SHP77 (cell line): ENCODE measurements at regions not wholly inside any gene's neighbourhood (a gene's known extent, or its start where the extent isn't known, plus 50 kb on each side); places are given as distances from the start of the nearest gene placed in this dataset.

Experiments used
- DNase-seq, 2 experiments: peaks; one replicate each; lab custom pipeline; 2025; lab: John Stamatoyannopoulos, UW

DNA sequence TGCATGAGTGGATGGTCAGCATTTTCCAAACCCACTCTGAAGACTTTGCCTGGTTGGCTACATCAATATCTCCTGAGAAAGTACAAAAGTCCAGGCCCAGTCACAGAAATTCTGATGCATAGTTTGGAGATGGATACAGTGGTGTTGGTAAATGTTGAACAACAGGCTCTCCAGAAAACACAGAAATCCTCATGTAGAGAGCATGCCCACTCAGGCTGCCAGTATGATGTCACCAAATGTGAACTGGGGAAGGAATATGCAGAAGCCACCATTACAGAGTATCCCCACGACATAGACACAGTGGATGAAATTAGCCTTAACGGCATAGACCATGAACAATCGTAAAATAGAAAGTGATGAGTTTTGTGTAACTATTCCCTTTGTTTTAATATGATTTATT, 97.1 kb upstream of the NXT1 start:
- DNase-seq = no peak

DNA sequence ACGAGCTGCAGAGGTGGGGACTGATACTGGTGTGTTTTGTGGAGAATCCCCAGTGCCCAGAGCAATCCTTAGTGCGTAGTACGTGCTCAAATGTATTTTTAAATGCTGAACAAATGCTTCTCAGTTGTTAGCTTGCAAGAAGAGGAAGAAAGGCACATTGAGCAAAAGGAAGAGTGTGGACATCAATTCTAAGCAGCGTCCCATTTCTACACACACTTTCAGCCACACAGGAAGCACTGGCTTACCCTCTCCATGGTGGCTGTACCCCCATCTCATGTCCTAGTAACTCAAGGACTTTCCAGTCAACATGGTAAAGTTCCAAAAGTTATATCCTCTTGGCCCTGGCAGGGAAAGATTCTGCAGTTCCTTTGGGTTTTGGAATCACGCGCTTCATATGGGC, 98.8 kb upstream of the NXT1 start:
- DNase-seq = no peak

DNA sequence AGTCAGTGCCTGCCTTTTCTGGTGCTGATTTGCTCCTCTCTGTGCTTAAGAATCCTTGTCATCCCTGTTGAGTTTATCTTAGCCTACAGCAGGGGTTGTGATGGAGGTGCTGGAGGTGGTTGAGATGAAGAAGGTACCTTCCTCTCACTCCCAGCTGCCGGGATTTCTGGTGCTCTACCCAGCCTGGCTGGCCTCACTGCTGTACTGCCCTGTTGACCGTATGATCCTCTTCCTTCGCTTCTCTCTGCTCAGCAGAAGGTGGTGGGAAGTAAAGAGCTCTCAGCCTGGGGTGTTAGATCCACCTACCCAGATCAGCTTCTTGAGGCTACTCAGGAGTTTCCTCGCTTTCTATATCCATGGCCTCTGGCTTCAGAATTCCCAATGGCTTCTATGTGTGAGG, 101.0 kb upstream of the NXT1 start:
- DNase-seq = no peak

DNA sequence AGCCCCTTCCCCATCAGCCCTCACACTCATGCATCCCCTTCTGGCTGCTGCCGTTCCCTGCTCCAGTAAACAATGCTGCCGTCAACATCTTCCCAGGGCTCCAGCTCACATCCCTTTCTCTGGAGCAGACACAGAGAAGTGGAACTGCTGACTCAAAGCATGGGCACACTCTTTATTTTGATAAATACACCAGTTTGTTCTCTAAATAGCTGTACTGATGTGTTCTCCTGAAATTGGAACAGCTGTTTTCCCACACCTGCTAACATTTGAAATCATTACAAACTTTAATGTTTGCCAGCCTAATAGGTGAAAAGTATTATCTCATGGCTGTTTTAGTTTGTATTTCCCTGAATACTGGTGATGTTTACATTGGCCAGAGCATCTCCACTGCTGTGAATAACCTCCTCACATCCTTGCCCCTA, 102.1 kb upstream of the NXT1 start:
- no peak for DNase-seq

DNA sequence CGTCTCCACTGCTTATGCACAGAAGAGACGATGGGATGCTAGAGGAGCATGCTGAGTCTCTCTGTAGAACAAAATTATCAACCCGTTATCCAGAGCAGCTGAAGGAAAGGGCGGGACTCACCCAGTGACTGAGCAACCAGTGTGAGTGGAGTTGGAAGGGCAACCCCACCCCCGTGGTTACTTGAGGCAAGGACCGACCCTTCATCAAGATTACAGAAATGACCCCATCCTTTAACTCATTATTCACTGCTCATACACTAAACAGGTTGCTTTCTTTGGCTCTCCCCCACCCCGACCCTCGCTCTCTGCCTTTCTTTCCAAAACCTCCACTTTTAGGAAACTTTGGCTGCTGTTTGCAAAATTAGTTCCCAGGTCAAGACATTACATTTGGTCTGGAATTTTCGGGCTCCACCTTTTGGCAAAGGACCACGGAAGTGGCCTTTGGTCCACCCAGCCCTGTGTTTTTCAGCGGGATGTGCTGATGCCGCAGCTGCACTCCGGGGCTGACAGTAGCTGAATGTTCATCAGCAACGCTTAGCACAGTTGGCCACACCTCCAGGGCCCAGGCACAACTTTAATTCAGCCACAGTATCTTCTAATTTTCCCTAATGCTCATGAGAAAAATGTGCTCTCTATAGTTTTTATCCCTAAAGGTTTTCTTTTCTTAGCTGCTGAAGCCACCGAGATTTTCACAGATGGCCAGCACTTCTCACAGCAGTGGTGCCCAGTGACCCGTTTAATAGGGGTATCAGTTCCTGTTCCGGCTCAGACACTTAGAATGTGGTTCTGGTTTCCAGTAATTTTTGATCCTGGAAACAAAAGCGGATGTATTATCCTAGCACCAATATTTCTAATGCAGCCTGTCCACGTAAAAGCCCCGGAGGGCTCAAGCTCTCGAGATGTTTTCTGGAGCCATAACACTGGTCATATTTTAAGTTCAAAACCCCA, 103.6 kb upstream of the NXT1 start:
- no peak for DNase-seq

DNA sequence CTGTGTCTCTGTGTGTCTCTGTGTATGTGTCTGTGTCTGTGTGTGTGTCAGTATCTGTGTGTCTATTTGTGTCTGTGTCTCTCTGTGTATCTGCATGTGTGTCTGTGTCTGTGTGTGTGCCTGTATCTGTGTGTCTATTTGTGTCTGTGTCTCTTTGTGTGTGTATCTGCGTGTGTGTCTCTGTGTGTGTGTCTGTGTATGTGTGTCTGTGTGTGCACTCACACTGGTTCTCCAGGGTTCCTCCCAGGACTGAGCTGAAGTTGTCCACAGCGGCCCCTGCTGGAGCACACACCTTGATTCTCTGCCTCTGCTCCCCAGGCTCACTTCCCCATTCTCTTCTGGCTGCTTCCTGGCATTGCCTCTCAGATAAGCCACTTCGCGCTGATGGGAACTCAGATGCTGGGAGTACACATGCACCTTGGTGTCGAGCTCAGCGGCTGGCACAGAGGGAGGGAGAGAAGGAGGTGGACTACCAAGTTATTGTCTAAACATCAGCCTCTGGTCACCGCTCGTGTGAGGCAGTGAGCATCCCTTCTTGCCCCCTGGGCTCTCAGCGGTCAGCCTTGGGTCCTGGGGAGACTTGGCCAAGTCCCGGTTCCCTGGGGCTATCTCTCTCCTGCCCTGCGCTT, 104.9 kb upstream of the NXT1 start:
- peak; percentile 53 to 74 for DNase-seq

DNA sequence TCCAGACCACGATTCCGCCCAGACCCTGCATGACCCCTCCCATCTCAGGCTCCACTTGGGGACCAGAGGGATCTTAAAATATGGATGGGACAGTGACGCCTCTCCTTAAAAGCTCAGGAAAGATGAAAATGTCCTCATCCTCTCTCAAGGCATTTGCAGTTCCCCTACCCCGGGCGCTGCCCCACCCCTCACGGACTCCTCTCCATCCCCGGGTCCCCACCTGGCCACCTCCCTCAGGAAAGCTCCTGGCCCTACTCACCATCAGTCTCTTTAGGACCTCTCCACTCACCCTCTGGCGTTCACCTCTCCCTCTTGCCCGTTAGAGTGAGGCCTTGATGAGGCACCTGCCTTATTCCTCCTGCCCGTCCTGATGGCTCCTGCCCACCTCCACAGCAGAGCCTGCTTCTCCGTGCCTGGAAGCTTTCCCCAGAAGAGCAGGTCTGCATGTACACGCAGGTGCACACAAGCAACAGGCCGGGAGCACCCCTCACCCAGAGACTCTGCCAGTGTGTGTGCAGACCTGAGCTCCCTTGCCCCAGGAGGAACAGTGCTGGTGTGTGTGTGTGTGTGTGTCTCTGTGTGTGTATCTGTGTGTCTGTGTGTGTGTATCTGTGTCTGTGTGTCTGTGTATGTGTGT, 105.6 kb upstream of the NXT1 start:
- DNase-seq = no peak

DNA sequence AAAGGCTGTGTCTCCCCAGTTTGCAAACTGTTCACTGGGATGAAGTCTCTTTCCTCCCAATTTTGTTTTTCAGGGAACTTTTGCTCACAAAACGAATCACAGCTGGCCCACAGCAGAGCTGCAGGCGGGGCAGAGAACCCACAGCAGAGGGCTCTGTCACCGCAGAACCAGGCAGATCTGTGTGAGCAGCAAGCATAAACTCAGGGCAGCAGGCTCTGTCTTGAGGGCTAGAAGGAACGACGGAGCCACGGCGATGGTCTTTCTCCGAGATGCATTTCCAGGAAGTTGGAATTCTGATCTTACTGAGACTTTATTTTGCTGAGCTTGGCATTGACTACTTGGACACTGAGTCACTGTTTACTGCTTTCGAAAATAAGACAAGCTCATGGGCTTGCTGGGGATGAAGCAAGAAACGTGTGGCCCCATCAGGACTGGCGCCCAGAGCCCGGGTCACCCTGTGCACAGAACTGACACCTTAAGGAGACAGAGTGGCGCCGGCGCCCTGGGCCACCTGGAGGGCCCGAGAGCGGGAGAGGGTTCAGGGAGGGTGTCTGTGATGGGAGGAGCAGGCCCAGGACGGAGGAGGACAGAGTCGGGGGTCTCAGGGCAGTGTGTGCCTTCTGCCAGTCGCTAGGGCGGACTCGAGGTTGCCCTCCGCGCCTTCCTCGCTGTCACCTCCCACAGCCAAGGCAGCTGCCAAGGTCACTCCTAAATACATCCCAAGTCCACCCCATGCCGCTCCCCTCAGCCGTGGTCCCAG, 106.3 kb upstream of the NXT1 start:
- DNase-seq = no peak

DNA sequence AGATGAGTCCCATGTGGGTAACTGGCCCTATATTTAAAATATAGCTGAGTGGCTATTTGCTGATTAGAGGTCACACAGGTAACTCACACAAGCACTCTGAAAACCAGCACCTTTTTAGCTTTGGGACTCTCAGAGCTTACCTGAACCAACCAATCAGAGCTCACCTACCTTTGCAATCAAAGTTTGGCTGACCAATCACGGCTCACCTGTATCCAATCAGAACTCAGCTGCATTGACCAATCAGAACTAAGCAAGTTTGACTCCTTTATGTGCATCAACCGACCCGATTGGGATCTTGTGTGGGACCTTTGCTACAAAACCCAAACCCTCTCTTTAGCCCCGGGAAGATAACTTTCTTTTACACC, 106.8 kb upstream of the NXT1 start:
- no peak for DNase-seq

DNA sequence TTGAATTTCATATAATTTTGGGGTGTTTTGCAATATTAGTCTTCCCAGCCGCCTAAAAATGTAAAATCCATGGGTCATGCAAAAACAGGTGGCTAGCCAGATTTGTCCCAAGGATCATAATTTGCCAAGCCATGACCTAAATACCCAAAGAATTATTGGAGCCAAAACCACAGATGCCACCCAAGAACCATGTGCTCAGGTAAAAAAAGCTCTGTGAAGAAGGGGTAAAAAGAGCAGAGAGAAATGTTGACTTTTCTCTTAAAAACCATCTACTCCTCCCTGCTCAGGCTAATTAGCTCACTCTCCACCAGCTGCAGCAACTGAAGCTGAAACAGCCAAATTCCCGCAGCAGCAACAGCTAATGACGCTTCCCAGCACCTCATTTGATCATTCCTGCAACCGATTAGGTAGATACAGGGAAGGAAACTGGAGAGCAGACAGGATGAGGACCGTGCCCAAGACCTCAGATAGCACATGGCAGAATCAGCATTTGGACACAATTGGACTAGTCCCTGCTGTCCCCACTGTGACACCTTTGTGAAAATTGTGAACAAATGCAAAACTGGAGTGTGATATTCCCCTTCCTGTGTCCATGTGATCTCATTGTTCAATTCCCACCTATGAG, 107.9 kb upstream of the NXT1 start:
- DNase-seq = peak; percentile 71 to 77

DNA sequence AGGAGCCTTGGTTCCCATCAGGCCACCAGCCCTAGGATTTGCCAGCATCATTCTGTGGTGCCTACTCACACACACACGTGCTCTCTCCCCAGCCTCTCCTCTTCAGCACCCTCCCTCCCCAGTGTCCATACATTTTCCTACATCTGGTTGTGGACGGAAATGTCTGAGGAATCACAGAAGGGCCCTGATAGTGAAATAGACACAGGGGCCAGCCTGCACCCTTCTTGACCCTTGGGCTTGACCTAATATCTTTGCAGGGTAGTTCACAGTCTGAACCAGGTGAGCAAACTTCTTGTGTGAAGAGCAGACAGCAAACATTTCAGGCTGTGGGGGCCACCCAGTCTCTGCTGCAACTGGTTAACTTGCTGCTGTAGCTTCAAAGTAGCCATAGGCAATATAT, 108.5 kb upstream of the NXT1 start:
- DNase-seq = peak in 1 of 2 experiments; percentile 46

DNA sequence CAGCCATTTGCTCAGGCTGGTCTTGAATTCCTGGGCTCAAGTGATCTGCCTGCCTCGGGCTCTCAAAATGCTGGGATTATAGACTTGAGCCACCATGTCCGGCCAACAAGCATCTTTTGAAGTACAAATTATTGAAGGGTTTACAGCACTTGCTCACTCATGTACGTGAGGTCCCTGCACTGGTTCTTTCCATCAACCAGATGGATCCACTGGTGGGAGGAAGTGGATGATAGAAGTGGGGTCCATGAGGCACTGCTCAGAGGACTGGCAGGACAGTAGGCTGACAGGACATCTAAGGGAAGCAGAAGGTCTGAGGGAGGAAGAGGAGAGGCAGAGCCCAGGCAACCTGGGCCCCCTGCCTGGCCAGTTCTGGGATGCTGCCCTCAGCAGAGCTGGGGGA, 109.2 kb upstream of the NXT1 start:
- DNase-seq = no peak

DNA sequence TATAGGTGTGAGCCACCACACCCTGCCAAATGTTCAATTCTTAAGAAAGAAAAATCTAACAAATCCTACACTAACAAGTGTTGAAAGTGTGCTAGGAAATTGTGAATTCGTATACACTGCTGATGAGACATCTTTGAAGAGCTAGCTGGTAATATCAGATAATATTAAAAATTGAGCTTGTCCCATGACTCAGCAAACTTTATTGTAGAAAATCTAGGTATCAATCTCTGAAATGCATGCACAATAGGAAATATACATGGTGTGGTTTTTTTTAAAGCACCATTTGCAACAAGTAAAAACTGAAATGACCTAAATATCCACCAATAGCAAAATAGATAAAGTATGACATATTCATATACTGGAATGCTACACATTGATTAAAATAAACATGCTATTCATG, 110.1 kb upstream of the NXT1 start:
- DNase-seq = no peak

DNA sequence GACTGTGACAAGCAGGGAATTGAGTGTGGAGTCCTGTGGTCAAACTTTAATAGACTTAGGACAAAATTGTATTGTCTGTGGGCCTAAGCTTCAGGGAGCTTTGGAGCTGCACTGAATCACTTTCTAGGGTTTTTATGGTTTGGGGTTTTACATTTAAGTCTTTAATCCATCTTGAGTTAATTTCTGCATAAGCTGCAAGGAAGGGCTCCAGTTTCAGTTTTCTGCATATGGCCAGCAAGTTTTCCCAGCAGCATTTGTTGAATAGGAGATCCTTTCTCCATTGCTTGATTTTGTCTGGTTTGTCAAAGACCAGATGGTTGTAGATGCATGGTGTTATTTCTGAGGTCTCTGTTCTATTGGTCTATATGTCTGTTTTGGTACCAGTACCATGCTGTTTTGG, 113.4 kb upstream of the NXT1 start:
- DNase-seq = no peak

DNA sequence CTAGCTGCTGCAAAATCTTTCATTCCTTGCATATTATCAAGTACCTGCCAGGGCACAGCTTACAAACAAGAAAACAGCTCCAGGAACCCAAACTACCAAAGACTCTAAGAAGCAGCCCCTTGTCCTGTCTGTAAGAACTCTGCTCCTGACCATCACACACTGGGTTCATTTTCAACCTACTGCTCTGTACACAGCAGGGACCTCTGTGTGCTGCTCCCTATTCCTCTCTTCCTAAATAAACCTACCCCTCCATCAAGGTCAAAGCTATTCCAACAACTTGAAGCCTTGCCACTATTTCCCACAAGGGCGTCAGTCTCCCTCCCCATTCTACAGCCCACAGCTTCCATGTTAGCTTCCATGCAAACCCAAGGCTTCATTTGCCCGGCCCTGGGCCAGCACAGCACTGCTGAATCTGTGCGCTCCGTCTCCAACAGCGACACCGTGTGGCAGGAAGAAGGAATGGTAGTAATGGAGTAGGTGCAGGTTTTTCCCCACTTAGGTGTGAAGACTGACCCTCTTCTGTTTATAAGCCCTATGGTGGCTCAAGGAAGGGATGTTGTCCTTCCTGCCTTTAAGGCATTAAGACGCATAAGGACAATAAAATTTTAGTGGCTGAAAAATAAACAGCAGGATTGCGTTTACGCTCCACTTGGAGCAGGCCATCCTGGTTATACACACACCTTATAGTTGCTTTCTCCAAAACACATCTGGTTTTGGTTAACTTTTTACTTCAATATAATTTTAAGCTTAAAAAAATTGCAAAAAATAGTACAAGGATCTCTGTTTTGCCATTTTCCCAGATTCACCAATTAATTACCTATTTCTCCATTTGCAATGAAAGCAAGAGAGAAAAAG, 115.2 kb upstream of the NXT1 start:
- DNase-seq = peak; percentile 80 to 87

DNA sequence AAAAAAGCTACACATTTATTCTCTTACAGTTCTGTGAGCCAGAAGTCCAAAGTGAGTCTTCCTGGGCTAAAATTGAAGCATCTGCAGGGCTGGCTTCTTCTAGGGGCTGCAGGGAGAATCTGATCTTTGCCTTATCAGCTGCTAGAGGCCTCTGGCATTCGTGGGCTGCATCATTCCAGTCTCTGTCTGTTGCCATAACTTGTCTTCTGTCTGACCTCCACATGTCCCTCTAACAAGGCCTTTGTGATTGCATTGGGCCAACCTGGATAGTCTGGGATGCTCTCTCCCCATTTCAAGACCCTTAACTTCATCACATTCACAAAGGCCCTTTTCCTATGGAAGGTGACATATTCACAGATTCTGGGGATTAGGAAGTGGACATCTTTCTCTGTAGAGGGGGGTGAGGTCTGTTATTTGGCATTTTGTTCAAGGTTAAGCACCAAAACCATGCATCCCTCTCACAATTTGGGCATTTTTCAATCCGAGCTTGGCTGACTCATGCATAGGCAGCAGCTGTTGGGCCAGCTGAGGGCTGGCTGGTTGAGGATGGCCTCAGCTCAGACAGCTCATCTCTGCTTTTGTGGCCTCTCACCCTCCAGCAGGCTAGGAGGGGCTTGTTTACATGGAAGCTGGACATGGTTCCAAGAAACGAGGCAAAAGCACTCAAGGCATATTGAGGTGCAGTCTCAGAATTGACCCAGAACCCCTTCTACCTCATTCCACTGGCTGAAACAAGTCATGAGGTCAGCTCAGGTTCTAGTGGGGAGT, 116.1 kb upstream of the NXT1 start:
- DNase-seq = peak in 1 of 2 experiments; percentile 30

DNA sequence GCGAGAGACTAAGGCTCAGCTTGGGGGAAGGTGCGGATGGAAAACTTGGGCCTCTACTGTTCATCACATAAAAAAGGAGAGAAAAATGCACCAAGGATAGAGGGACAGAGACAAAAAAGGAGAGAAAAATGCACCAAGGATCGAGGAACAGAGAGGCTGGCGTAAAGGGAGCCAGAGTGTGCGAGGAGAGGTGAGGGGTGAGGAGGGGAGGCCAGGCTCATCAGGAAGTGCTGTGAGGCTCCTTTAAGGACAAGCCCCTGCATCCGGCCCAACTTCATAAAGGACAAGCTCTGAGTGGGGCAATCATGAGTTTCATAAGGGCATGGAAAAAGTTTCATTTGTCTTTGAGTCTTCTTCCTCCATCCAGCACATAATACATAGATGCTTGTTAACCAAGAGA, 117.2 kb upstream of the NXT1 start:
- no peak for DNase-seq

DNA sequence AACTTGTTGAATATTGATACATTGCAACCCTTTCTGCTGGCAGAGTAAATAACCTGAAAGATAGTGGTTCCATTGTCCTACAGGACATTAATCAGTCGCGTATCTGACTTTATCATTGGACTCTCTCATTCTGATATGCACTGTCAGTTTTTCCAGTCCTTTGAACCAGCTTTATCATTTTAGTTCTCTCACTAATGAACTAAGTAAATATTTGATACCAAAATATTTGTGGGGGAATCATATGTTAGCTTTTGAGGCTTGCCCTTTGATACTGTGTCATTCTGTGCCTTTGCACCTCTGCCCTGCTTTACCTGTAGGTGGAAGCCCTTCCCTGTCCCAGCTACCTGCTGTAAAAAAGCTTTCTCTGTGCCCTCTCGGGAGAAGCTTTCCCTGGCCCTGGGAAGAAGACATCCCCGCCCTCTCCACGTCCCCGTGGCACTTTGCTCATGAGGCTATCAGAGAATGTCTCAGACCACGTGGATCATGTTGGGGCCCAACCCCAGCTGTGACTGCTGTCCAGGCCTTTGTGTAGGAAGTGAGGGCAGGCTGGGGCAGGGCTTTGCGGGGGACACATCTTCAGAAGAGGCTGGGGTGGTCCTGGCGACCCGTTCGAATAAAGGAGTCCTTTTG, 117.8 kb upstream of the NXT1 start:
- DNase-seq = no peak

DNA sequence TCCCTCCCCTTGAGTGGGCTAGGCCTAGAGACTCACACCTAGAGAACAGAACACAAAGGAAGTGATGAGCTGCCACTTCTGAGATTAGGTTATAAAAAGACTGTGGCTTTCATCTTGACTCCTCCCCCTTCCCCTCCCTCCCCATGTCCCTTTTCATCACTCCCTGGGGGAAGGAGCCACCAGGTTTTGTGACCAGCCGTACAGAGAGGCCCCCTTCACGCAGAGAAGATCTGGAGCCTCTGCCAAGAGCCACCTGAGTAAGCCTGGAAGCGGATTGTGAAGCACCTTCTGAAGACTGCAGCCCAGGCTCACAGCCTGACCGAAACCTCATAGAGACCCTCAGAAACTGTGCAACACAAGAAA, 118.4 kb upstream of the NXT1 start:
- DNase-seq = no peak
